GM18499 (cell line): ENCODE measurements at regions not wholly inside any gene's neighbourhood (a gene's known extent, or its start where the extent isn't known, plus 50 kb on each side); places are given as distances from the start of the nearest gene placed in this dataset.
"Not testable (repeated sequence)": the region's sequence is repeated elsewhere in the genome, so short reads cannot be mapped to it uniquely, and the experiment has no call there.

Experiments
- ATAC-seq: cut with Tn5 transposase; IDR thresholded peaks from one replicate; pipeline ENCODE4 v1.9.1; 2021; ENCODE audit warnings: moderate number of reproducible peaks; ENCODE audit not compliant: insufficient read depth, unreplicated experiment

- no peak for ATAC-seq
Measured at GRCh38 chr2:193876980-193877379, 1682.2 kb upstream of the TMEFF2 start.

- ATAC-seq, result no peak
Measured at GRCh38 chr2:193869564-193869963, 1674.8 kb upstream of the TMEFF2 start.

- ATAC-seq, result no peak
Measured at GRCh38 chr2:193868833-193869232, 1674.1 kb upstream of the TMEFF2 start.

GRCh38 chr2:193868132-193868531 lies 1673.4 kb upstream of the TMEFF2 start:
- no peak for ATAC-seq

GRCh38 chr2:193867454-193867853 lies 1672.7 kb upstream of the TMEFF2 start:
- no peak for ATAC-seq

GRCh38 chr2:193861557-193861956 lies 1666.8 kb upstream of the TMEFF2 start:
- no peak for ATAC-seq

- no peak for ATAC-seq
Measured at GRCh38 chr2:193847991-193848390, 1653.3 kb upstream of the TMEFF2 start.

GRCh38 chr2:193847130-193847529 lies 1652.4 kb upstream of the TMEFF2 start:
- no peak for ATAC-seq

GRCh38 chr2:193845604-193846003 lies 1650.9 kb upstream of the TMEFF2 start:
- ATAC-seq, result no peak

GRCh38 chr2:193843675-193844074 lies 1648.9 kb upstream of the TMEFF2 start:
- ATAC-seq, result no peak

GRCh38 chr2:193841384-193842150 lies 1646.8 kb upstream of the TMEFF2 start:
- ATAC-seq, result no peak

GRCh38 chr2:193837111-193837738 lies 1642.5 kb upstream of the TMEFF2 start:
- no peak for ATAC-seq

- not testable (repeated sequence) for ATAC-seq
Measured at GRCh38 chr2:193836424-193837006, 1641.8 kb upstream of the TMEFF2 start.

GRCh38 chr2:193833895-193834294 lies 1639.2 kb upstream of the TMEFF2 start:
- not testable (repeated sequence) for ATAC-seq

- no peak for ATAC-seq
Measured at GRCh38 chr2:193824474-193824873, 1629.7 kb upstream of the TMEFF2 start.

GRCh38 chr2:193818801-193819499 lies 1624.2 kb upstream of the TMEFF2 start:
- ATAC-seq, result no peak

GRCh38 chr2:193816008-193816407 lies 1621.3 kb upstream of the TMEFF2 start:
- no peak for ATAC-seq

- ATAC-seq, result no peak
Measured at GRCh38 chr2:193810533-193810932, 1615.8 kb upstream of the TMEFF2 start.

GRCh38 chr2:193808877-193809276 lies 1614.1 kb upstream of the TMEFF2 start:
- no peak for ATAC-seq

GRCh38 chr2:193806088-193806774 lies 1611.5 kb upstream of the TMEFF2 start:
- ATAC-seq, result no peak
